ENCODE measurements at regions not wholly inside any gene's neighbourhood (a gene's known extent, or its start where the extent isn't known, plus 50 kb on each side); places are given as distances from the start of the nearest gene placed in this dataset.

DNA sequence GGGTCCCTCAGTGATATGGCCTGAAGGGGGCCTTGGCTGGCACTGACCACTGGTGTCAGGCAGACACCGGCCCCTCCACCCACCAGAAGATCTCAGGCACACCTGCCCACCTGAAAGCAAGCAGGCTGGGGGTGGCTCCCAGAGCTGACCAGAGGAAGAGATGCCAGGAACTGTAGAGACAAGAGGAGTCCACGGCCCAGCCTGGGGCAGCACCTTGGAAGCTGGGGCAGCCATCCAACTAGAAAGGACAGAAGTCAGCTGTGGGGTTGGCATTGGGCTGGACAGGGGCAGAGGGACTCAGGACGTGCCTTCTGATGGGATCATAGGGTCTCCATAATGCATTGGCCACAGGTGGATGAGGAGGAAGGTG lies 144.3 kb downstream of the ZNF248 start:
- Histone ChIP-seq H3K4me2 (ENCODE audit: control insufficient read depth, extremely low read depth, insufficient read depth, low read depth, low read length) (no peak overlapping the region), H4K20me1 (ENCODE audit: control insufficient read depth, extremely low read depth, insufficient read depth, low read length) (no peaks in the 10 kb centered on the region), H3K9me1 (ENCODE audit: control insufficient read depth, extremely low read depth, insufficient read depth, low read length) (no peaks in the 10 kb centered on the region), H2AFZ (ENCODE audit: control insufficient read depth, low read length) (no peak overlapping the region), H3K79me2 (ENCODE audit: control insufficient read depth, insufficient read depth, low read length) (no peaks in the 10 kb centered on the region), H3K4me3 (ENCODE audit: control insufficient read depth in 2 of 3, extremely low read depth in 1 of 3, insufficient read depth in 2 of 3, low read depth in 1 of 3, low read length in 3 of 3) (no peak overlapping the region), H3K27me3 (ENCODE audit: control insufficient read depth, extremely low read depth, insufficient read depth, low read length) (no peaks in the 10 kb centered on the region), H3K4me1 (ENCODE audit: control insufficient read depth, extremely low read depth, insufficient read depth, low read length) (no peaks in the 10 kb centered on the region), H3K9ac (ENCODE audit: control insufficient read depth, extremely low read depth, insufficient read depth, low read length) (no peak overlapping the region), H3K9me3 (ENCODE audit: control insufficient read depth, low read depth, low read length) (peaks cover 5% of the 10 kb centered on the region), H3K36me3 (ENCODE audit: control insufficient read depth in 2 of 2, extremely low read depth in 1 of 2, insufficient read depth in 2 of 2, low read length in 2 of 2) (no peaks in the 10 kb centered on the region), H3K27ac (ENCODE audit: control insufficient read depth, insufficient read depth, low read length) (no peak overlapping the region)
- no peak for FAIRE-seq
- dilution Hi-C loops (cut with MboI; ENCODE audit: extremely low pct_ligation_motif_present, low sequenced_read_pairs) = no loop called here
- TF ChIP-seq, protein P1, sequence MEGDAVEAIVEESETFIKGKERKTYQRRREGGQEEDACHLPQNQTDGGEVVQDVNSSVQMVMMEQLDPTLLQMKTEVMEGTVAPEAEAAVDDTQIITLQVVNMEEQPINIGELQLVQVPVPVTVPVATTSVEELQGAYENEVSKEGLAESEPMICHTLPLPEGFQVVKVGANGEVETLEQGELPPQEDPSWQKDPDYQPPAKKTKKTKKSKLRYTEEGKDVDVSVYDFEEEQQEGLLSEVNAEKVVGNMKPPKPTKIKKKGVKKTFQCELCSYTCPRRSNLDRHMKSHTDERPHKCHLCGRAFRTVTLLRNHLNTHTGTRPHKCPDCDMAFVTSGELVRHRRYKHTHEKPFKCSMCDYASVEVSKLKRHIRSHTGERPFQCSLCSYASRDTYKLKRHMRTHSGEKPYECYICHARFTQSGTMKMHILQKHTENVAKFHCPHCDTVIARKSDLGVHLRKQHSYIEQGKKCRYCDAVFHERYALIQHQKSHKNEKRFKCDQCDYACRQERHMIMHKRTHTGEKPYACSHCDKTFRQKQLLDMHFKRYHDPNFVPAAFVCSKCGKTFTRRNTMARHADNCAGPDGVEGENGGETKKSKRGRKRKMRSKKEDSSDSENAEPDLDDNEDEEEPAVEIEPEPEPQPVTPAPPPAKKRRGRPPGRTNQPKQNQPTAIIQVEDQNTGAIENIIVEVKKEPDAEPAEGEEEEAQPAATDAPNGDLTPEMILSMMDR (optimal IDR thresholded peaks at IDR 0.05 in 1 of 3, IDR thresholded peaks at IDR 0.05 in 1 of 3, conservative IDR thresholded peaks at IDR 0.05 in 1 of 3; ENCODE audit: extremely low read depth in 1 of 3, insufficient read depth in 2 of 3, low read length in 3 of 3) = no peak
- no peak for TF ChIP-seq EZH2 (IDR thresholded peaks at IDR 0.05; ENCODE audit: low read length)
- DNase-seq (ENCODE audit: low read depth, low spot score) = no peak

DNA sequence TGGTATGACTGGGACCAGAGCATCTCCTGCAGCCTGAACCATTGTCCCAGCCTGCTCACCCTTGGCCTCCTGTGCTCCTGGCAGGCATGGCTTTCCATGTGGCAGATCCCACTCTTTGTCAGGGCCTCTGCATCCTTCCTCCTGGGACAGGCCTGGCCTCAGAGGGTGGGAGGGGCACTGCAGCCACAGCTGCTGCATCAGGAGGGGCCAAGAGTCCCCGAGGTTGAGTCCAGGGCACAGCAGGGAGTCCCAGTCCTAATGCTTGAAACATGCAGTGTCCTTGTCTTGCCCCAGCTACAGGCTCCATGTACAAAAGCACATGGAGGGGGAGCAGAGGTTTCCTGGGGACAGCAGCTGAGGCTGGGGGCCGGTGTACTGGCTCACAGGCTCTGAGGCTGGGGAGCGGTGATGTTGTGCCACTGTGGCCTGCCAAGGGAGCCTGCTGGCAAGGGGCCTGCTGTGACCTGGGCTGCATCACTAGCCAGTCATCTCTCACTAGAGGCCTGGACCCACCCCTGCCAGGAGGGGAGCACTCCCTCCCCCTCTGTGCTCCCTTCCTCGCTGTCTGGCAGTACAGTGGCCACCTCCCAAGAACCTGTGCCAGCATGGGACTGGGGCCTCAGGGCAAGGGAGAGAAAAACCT lies 144.8 kb downstream of the ZNF248 start:
- dilution Hi-C loops (cut with MboI; ENCODE audit: extremely low pct_ligation_motif_present, low sequenced_read_pairs) = no loop called here

More for the DNA sequence above, 144.8 kb downstream of the ZNF248 start:
- Histone ChIP-seq H3K27me3 (ENCODE audit: control insufficient read depth, extremely low read depth, insufficient read depth, low read length) (no peaks in the 10 kb centered on the region), H3K4me2 (ENCODE audit: control insufficient read depth, extremely low read depth, insufficient read depth, low read depth, low read length) (no peak overlapping the region), H2AFZ (ENCODE audit: control insufficient read depth, low read length) (no peak overlapping the region), H3K27ac (ENCODE audit: control insufficient read depth, insufficient read depth, low read length) (no peak overlapping the region), H3K36me3 (ENCODE audit: control insufficient read depth in 2 of 2, extremely low read depth in 1 of 2, insufficient read depth in 2 of 2, low read length in 2 of 2) (no peaks in the 10 kb centered on the region), H3K9me1 (ENCODE audit: control insufficient read depth, extremely low read depth, insufficient read depth, low read length) (no peaks in the 10 kb centered on the region), H3K4me3 (ENCODE audit: control insufficient read depth in 2 of 3, extremely low read depth in 1 of 3, insufficient read depth in 2 of 3, low read depth in 1 of 3, low read length in 3 of 3) (no peak overlapping the region), H3K9me3 (ENCODE audit: control insufficient read depth, low read depth, low read length) (peaks cover 5% of the 10 kb centered on the region), H3K79me2 (ENCODE audit: control insufficient read depth, insufficient read depth, low read length) (no peaks in the 10 kb centered on the region), H4K20me1 (ENCODE audit: control insufficient read depth, extremely low read depth, insufficient read depth, low read length) (no peaks in the 10 kb centered on the region), H3K4me1 (ENCODE audit: control insufficient read depth, extremely low read depth, insufficient read depth, low read length) (no peaks in the 10 kb centered on the region), H3K9ac (ENCODE audit: control insufficient read depth, extremely low read depth, insufficient read depth, low read length) (no peak overlapping the region)
- FAIRE-seq (no peak), DNase-seq (ENCODE audit: low read depth, low spot score) (no peak)
- no peak for TF ChIP-seq EZH2 (IDR thresholded peaks at IDR 0.05; ENCODE audit: low read length)
- TF ChIP-seq, protein P1 (optimal IDR thresholded peaks at IDR 0.05 in 1 of 3, IDR thresholded peaks at IDR 0.05 in 1 of 3, conservative IDR thresholded peaks at IDR 0.05 in 1 of 3; ENCODE audit: extremely low read depth in 1 of 3, insufficient read depth in 2 of 3, low read length in 3 of 3) = no peak
